ENCODE measurements at regions not wholly inside any gene's neighbourhood (a gene's known extent, or its start where the extent isn't known, plus 50 kb on each side); places are given as distances from the start of the nearest gene placed in this dataset.

DNA sequence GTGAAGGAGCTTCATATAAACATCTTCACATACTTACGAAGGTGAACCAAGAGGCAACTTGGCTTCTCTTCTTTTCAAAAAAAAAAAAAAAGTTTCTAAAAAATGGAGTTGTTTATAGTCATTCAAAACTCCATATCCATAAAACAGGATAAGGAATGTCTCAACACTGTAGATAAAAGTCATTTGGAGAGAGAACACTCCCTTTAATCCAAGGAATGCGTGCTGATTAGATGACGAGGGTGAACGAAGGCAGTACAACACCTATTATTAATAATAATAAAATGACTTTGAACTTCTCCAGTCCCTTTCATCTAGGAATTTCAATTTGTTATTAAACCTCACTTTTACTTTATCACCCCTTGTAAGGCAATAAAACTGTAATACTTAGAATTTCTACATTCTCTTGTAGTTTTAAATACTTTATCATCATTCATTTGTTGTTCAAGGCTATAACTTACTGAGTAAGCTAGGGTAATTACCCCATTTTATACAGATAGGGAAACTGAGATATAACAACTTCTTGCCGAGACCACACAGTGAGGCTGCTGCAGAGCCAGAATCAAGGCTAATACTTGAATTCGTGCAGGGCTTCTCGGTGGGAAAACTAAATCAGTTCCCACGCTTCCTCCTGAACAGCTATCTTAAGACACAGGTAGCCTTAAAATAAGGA is 377.1 kb downstream of the EFNA5 start:
- DNase-seq (ENCODE audit: low spot score), result no peak

DNA sequence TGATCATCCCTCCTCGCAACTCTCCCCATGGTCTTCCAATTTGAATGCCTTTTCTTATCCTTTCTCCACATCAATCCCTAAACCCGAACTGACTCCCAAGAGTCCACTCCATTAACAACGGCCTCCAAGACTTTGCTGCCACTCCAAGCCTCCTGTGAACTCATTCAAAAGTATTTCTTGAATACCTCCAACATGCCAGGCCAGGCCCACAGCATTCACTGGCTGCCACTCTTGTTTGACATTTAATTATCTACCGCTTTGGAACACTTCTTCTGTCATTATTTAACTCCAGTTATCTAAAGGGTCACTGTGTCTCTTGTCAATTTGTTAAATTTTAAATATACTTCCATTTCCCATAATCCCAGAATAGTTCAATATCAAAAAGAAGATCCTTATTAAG is 378.9 kb downstream of the EFNA5 start:
- DNase-seq (ENCODE audit: low spot score), result no peak

DNA sequence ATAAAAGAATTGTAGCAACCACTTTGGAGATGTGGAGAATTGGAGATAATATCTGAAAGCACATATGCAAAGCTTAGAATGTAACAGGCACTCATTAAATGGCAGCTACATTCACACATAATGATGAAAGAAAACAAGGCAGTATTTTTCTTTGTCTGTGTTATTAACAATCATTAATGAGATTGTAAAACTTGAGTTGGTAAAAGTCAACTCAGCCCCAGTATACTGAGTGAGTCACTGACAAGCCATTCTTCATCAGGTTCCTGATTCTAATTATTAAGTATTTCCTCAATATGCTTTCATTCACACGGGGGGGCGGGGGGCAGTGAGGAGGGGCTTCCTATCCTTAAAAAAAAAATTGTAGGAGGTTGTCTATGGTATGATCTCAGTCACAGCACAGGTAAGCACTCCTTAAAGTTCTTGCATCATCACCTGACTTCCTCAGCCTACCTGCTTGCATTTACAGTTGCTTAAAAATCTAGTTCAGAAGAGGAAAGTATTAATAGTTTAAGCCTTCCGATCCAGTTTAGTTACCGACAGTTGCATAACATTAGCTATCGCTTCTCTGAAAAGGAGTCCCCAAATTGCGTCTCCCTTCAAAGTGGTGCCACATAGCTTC is 379.8 kb downstream of the EFNA5 start:
- no peak for DNase-seq (ENCODE audit: low spot score)

DNA sequence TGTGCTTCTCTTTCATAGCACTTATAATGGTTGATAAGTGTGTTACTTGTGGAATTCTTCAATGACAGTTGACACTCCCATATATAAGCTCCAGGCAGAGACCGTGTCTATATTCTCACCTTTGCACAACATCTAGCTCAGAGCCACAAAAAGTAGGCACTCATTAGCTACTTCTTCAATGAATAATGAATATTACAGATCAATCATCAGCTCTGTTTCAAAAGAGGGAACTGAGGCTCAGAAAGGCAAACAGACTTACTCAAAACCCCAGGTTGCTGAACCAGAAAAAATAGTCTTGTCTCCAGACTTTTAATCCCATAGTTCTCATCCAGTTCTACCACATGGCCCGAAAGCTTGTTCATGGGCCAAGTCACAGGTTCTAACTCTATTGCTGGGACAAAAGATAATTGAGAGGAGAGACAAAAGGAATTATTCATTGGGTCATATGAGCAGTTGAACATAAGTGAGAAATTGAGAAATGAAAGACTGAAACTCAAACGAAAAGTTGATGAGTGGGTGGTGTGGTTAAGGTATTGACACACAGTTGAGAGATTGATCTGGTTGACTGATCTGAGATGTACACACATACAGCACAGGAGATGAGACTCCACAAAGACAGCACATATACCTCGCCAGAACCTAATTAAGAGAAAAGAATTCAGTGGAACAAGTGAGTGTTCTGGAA is 381.6 kb downstream of the EFNA5 start:
- no peak for DNase-seq (ENCODE audit: low spot score)

- no peak for DNase-seq (ENCODE audit: low spot score)
These were observed 384.2 kb downstream of the EFNA5 start for GRCh38 chr5:107286447-107287098.

- no peak for DNase-seq (ENCODE audit: low spot score)
These were observed 385.0 kb downstream of the EFNA5 start for GRCh38 chr5:107285772-107286171.

DNA sequence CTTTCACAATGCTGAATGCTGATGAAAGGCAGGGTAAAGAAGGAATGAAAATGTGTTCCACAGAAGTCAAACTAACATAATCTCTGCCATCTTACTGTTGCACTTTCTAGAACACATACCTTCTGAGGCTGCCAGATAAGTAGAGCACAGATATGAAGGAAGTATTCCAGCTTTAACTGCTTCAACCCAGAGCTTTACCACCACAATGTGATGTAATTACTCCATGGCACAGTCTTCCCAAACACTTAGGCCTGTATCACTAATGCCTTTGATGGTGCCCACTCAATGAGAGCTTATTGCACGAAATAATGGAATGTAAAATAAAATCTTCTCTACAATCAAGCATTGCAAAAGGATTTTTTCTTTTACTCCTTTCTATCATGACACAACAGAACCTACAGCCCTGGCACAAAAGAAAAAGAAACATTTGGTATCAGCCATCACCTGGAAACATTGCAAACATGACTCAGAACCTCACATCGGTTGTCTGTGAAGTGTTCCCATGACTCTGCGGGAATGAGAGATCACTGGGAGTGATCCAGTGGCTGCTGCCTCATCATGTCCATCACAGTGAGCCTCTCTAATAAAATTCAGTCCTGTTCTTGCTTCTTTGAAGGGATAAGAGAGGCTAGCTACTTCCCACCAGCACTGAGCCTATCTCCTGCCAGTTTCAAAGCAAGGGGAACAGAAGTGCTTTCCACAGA is 385.8 kb downstream of the EFNA5 start:
- DNase-seq (ENCODE audit: low spot score), result no peak

DNA sequence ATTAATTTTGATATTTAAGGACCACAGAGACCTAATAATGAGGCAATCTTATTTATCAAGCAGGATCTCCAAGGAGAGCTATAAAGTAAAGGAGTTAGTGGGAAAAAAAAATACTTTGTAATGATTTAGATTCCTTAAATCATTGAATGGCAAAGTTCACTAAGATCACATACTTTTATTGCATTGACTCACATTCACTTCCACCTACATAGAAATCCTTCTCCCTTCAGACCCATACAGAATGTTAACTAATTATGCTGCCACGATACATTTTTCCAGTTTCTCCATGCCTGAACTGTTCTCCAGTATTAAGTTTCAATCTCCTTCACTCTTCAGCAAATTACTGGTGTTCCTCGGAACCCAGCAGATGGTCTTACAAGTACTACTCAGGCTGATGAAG is 388.7 kb downstream of the EFNA5 start:
- no peak for DNase-seq (ENCODE audit: low spot score)

DNA sequence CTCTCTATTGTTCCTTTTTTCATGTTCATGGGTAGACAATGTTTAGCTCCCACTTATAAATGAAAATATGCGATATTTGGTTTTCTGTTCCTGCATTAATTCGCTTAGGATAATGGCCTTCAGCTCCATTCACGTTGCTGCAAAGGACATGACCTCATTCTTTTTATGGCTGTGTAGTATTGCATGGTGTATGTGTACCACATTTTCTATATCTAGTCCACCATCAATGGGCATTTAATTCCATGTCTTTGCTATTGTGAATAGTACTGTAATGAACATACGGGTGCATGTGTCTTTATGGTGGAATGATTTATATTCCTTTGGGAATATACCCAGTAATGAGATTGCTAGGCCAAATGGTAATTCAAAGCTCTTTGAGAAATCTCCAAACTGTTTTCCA is 392.0 kb downstream of the EFNA5 start:
- DNase-seq (ENCODE audit: low spot score), result no peak

DNA sequence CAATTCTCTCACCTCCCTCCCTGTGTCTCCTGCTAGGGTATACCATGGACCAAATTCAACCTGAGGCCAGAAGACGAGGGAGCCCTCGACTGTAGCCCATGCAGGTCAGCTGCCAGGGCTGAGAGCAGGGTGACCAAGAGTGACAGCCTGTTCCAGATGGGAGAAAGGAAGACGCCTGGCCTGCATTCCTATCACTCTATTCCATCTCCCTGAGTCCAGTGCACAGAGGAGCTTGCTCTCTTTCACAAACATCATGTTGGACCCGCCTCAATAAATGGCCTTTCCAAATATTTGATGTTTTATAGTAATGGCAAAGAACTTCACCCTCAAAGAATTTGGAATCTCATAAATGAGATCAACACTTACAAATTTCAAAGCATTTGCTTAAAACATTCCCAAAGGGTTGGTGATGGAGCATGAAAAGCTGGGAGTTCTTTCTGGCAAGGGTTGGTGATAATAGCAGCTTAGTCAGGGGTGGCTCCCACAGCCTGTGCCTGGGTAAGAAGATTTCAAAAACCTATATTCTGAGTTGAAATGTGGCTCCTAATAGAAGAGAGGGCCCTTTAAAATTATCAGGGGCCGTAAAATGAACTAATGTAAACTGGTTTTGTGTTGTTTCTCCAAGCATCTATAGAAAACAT is 393.1 kb downstream of the EFNA5 start:
- no peak for DNase-seq (ENCODE audit: low spot score)

GRCh38 chr5:107275333-107275732 is 395.4 kb downstream of the EFNA5 start:
- DNase-seq (ENCODE audit: low spot score), result no peak

DNA sequence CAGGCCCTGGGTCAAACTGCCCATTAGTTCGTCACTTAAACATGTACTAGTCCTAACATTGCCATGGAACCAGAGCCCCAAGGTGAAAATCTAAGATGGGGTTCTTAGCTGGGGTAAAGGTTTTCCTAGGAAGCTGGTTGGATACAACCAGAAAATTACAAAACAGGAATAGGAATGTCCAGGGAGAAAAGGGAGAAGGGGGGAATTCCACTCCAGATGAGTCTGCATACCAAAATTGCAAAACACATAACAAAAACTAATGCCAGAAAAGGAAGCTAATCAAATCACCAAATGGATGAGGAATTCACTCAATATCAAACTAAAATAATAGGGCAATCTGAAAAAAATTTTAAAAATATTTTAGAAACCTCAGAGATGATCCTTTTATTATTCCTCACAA is 396.2 kb downstream of the EFNA5 start:
- no peak for DNase-seq (ENCODE audit: low spot score)

DNA sequence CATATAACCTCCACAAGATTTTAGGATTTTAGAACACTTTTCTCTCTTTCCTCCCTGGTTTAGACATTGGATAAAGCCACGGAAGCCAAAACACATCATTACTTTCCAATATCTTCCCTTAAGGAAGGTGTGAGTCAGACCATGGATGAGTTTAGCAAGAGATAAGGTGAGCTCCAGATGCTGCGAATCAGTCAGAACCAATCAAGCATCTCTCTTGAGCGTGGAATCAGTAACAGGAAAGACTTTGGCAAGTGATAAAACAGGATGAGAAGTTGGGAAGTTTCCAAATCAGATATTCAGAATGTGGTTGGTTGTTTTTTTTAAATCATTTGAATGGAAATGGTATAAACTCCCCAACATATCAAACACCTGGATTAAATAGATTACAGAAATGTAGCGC is 397.8 kb downstream of the EFNA5 start:
- DNase-seq (ENCODE audit: low spot score), result no peak

DNA sequence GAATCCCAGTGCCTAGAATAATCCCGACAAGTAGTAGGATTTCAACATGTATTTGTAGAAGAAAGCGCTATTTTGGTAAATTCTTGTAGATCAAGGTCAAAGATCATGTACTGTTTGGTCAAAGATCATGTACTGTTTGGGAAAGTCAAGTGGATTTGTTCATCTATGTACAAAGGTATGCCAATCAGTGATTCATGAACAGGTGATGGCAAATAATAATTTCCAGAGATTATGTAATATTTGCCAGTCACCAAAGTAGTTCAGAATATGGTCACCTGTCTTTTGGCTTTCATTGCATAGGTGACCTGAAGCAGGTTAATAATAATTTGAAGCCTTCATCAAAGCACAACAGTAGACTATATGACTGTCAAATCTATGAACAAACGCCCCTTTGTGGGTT is 398.2 kb downstream of the EFNA5 start:
- no peak for DNase-seq (ENCODE audit: low spot score)

DNA sequence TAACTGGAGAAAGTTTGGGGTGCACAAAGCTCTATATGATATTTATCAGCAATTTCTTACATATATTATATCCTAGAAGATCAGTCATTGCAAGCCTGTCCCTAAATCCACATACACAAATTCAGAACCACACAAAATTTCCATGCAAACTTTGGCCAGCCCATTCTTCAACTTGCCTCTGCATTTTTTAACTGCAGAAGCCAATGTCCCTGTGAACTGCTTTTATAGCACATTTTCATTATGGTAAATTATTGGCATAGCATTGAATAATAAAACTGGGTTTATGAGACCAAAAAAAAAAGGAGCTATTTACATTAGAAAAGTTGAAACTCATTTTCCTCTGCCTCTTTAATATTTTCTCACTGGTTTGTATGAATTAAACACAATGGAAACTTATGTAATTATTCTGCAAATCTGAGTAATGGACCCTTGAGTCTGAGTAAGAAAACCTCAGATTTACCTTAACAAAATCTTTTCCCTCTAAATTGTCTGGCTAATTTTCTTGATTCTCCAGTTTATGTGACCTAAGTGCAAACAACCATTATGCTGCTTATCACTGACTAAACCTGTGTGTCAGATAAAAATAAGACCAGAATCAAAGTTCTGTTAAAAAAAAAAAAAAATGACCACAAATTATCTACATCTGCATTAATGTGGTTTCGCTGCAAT is 398.9 kb downstream of the EFNA5 start:
- no peak for DNase-seq (ENCODE audit: low spot score)

DNA sequence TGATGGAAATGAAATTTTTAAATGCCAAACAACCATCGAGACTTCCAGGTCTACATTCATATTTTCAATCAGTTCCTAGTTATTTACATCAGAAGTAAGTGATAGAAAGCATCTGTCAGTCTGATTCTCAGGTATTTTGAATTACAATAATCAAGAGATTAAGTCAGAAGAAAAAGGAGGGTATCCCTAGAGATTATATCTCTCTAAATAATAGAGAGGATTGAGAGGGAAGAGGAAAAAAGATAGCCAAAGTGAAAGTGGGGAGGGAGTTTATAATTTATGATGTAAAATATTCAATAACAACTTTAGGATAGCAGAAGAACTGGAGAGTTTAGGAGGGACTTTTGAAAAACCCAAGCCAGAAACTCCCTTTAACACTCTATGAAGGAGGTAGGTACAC is 400.2 kb downstream of the EFNA5 start:
- no peak for DNase-seq (ENCODE audit: low spot score)

GRCh38 chr5:107269678-107270077 is 401.1 kb downstream of the EFNA5 start:
- DNase-seq (ENCODE audit: low spot score), result no peak

GRCh38 chr5:107269256-107269655 is 401.5 kb downstream of the EFNA5 start:
- no peak for DNase-seq (ENCODE audit: low spot score)

DNA sequence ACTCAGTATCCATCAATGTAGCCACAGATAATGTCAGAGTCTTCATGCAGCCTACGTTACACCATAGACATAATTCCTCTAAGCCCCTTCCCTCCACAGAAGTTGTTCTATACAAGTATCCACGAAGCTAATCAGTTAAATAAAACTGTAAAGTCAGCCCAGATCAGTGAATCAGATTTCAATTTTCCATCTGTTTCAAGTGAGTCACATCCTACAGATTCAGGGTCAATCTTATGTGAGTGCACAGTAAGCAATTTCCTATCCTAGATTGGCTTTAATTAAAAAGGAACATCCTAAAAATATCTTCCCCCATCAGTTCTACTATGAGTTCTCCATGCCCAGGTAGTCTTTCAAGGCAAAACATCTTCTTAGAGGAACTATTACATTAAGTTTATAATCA is 402.5 kb downstream of the EFNA5 start:
- no peak for DNase-seq (ENCODE audit: low spot score)

GRCh38 chr5:107266100-107266499 is 404.6 kb downstream of the EFNA5 start:
- DNase-seq (ENCODE audit: low spot score), result no peak

DNA sequence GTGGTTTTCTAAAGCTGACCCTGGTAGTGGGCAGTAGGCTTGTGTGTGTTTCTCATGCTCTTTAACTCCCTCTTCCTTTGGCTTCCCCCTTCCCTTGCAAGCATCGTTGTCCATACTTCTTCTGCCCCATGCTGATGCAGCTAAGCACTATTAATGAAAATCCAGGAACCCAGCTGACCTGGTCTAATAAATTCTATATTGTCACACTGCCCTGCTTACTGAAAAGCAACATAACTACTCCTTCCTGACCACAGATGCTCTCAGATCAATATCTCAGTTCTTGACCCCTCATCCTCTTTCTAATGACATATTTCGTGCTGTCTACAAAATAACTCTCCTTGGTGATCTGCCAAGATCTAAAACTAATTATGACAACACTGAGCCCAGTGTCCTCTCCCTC is 405.5 kb downstream of the EFNA5 start:
- DNase-seq (ENCODE audit: low spot score), result no peak

Measured in ecto neural progenitor cell (in vitro differentiated cells).